Cardiac septum (tissue), 1 donor: ENCODE measurements at regions not wholly inside any gene's neighbourhood (a gene's known extent, or its start where the extent isn't known, plus 50 kb on each side); places are given as distances from the start of the nearest gene placed in this dataset.
A peak's percentile ranks its signal among the peaks of the same experiment; 100 is the strongest.

Experiments
- DNase-seq: peaks from one replicate; pipeline ENCODE4 v3.0.0-alpha.2; 2020; ENCODE audit warnings: low spot score
- intact Hi-C: fragments of 100-400 bp; cut with DNase I; formaldehyde crosslinking; loops from one replicate; pipeline ENCODE4 v1.14.0; 2022
- donor health status: DM: no; HTN: no; CAD: no.

- DNase-seq: peak; percentile 66
- intact Hi-C loops: no loop called here
These were observed 169.1 kb upstream of the PMEPA1 start for GRCh38 chr20:57878786-57879424.

DNA sequence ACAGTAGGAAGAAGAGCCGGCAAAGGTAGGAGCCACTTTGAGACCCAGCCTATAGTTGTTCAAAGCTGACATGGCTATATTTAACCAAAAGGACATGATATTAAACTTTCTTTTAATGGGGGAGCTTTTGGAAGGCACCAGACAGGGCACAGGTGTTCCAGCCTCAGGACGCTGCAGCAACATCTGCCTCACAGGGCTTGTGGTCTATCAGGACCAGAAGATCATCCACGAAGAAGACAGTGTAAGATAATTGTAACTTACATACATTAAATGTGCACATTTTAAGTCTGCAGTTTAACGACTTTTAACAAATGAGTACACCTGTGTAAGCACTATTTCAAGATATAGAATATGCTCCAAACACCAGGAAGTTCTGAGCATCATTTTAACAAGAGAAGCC lies 168.2 kb upstream of the PMEPA1 start:
- intact Hi-C loops: no loop called here

GRCh38 chr20:57877131-57877824 lies 167.5 kb upstream of the PMEPA1 start:
- DNase-seq: peak; percentile 54
- intact Hi-C loops: no loop called here

More for the DNA sequence above, 168.2 kb upstream of the PMEPA1 start:
- no peak for DNase-seq

DNA sequence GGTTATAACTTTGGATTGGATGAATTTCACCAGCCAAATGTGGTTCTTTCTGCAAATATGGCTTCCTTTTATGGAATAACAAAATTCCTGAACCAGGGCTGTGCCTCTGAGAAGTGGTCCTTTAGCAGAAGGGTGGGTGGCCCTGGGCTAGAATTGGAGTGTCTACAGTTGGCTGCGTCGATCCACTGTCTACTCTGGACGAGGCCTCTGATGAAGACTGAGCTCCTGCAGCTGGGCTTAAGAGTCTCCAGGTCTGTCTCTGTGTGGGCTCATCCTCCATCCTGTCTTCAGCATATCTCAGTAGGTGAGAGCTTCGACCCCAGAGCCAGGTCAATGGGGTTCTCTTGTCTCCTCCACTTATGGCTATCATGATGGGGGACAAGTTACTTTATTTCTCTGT lies 166.3 kb upstream of the PMEPA1 start:
- intact Hi-C loops: no loop called here

DNA sequence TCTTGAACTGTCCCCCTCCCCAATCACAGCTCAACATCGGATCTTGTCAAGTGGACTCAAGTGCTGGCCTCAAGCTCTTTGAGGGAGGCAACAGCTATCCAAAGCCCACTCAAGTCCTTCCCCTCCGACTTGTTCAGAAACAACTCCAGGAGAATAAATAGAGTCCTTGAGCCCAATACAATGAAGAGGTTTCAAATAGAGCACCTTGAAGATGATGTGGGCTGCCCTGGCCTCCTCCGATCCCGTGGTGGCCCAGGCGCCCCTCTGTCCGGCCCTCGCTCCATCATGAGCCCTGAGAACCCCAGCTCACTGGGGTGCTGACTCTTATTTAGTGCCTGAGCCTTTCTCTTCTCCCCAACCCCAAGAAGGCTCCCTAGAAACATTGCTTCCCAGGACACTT lies 164.3 kb upstream of the PMEPA1 start:
- intact Hi-C loops: no loop called here
- DNase-seq: peak; percentile 2

More for the DNA sequence above, 166.3 kb upstream of the PMEPA1 start:
- DNase-seq: peak; percentile 41

DNA sequence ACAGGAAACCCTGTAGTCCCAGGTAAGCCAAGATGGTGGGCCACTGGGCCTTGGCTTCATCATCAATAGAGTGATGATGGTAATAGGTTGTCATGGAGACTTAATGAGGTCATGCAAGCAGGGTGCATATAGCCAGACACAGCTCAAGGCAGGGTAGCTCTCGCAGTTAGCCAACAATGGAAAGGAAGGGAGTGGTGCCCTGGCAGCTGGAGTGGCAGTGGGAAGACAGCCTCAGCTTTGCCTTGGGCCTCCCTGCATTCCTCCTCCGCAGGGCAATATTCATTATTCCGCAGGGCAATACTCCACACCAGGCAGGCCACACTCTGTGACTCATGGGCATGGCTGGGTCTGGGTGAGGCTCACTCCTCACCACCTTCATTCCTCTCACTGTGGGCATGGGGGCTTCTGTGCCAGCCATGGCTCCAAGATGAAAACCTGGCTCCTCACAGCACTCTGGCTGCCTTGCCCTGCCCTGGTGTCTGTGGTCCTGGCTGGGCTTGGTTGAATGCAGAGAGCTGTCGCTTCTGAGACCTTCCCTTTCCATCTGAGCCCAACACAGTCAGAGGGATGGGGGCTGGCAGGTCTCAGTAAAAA lies 163.1 kb upstream of the PMEPA1 start:
- DNase-seq: peak; percentile 51
- intact Hi-C loops: no loop called here

DNA sequence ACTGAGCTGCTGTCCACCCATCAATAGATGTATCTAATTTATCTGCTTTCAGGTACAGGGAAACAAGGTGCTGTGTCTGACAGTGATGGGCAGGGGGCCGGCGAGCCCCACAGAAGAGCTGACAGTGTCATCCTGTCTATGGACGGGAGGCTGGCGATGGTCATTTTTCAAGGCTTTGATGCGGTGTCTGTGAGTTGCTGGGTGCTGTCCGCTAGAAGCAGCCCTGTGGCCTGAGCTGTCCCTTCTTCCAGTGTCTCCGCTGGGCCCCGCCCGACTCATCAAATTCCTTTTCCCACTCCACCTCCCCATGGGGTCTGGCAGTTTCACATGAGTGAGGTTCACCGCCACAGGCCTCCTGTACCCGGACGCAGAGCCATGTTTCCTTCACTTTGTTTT lies 161.4 kb upstream of the PMEPA1 start:
- intact Hi-C loops: no loop called here

DNA sequence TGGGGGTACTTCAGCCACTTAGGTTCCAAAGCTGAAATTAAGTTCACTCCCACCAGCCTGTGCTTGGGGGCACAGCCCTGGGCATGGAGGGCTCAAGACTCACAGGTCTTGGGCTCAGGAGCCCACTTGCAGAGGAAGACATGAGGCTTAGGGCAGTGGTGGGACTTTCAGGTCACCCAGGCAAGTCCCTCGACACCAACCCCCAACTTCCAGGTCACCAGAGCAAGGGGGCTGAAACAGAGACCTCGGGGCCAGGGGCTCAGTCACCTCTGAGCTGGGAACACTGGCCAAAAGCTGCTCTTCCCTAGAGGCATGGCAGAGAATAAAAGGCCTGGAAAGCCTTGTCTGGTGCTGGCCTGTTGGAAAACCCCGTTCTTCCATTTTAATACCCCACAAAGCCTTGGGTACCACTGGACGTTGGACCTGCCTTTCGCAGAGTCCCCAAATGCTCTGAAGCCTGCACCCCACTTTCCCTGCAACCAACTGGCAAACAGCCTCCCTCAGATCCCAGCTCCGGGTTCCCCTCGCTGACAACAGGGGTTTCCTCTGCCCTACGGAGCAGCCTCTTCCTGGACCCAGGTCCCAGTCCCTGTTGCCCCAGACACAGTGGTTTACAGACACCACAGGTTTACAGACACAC lies 160.9 kb upstream of the PMEPA1 start:
- intact Hi-C loops: no loop called here
- peak; percentile 41 for DNase-seq

More for the DNA sequence above, 161.4 kb upstream of the PMEPA1 start:
- peak; percentile 76 for DNase-seq

DNA sequence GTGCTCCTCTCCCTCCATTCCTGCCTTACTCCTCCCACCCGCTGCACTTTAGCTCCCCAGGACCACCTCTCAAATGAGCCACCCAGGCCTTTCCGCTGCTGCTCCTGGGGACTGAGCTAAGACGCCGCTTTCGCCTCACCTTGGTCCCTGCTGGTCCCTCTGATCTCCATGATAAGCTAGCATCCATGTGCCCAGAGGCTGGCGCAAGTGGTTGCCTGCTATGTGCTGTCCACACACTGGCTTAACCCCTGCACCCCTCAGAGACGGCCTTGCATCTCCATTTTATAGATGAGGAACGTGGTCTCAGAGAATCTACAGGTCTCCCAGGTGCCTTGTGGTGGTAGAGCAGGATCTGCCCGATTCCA lies 160.1 kb upstream of the PMEPA1 start:
- intact Hi-C loops: no loop called here
- peak; percentile 51 for DNase-seq

GRCh38 chr20:57869291-57869950 lies 159.6 kb upstream of the PMEPA1 start:
- intact Hi-C loops: no loop called here
- peak; percentile 41 for DNase-seq

DNA sequence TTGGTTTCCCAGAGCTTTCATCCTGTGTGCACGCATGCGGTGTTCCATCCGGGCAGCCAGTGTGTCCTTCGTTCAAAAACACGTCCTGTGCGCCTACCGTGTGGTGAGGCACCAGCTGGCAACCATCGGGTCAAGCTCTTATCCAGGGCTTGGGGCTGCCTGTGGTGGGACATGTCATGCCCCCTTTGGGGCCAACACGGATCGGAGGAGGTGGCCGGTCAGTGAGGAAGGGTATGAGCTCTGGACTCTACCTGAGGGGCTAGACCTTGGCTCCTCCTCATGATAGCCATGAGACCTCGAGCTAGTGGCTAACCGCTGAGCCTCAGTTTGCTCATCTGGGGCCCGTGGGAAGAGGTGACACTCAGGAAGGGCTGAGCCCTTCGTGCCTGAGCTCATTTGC lies 158.5 kb upstream of the PMEPA1 start:
- peak; percentile 55 for DNase-seq
- intact Hi-C loops: no loop called here

DNA sequence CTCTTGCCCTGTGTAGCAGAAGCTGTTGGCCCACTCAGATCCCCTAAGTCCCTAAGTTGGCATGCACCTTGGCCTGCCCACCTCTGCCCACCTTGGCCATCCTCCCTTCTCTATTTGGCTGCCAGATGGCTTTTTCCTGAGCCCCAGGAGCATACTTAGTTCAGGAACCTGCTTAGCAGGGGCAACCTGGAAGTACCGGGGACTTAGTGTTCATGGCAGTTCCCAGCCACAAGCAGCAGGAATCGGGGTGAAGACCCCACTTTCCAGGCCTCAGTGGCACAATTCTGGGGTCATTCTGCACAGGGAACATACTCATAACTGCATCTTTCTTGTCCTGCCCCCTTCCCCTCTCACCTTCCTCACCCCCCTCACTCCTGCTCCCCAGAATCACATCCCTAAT lies 158.0 kb upstream of the PMEPA1 start:
- intact Hi-C loops: no loop called here
- DNase-seq: peak; percentile 20

GRCh38 chr20:57867181-57867803 lies 157.5 kb upstream of the PMEPA1 start:
- DNase-seq: peak; percentile 5
- intact Hi-C loops: no loop called here

DNA sequence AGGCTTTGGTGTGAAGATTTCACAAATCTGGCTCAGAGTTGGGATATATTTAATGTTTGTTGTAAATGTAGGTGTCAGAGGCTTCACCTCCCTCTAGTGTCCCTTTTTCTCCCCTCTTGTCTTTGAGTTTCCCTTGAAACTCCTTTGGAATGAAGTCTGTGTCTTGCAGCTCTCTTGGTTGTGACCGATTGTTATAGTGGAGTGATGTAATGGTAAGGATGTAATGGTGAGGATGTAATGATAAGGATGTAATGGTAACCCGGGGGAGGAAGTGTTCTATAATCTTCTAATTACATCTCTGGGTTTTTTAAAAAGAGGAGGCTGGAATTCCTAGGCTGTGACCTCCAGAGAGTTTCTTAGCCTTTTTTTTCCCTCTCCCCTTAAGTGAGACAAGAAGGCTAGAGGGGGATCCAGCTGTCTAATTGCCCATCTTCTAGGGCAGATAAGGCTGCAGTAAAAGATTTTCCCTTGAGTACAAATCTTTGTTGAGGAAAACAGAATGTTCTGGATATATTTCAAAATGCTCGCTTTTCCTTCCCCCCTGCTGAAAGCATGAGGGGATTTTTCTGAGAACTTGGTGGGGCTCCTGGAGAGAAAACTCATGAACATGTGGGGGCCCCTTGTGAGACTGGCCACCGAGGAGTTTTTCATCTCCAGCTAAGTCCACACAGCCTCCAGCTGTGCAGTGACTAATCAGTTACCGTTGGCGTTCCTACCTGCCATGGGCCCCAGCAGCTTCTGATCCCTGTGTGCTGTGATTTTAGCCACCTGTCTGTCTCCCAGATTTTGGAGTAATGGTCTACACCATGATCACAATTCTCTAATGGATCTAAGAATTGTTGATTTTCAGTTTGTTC lies 156.7 kb upstream of the PMEPA1 start:
- no peak for DNase-seq
- intact Hi-C loops: no loop called here

DNA sequence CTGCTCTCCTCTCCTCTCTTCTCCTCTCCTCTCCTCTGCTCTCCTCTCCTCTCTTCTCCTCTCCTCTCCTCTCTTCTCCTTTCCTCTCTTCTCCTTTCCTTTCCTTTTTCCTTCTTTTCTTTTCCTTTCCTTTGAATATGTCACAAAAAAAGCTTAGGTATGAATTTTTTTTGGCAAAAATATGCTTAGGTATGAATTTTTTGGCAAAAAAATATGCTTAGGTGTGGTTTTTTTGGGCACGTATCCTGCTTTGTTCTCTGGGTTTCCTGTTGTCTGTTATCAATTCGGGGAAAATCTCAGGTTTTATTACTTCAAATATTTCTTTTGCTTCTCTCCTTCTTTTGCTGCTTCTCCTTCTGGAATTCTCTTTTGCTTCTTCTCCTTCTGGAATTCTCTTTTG lies 155.5 kb upstream of the PMEPA1 start:
- no peak for DNase-seq
- intact Hi-C loops: no loop called here

DNA sequence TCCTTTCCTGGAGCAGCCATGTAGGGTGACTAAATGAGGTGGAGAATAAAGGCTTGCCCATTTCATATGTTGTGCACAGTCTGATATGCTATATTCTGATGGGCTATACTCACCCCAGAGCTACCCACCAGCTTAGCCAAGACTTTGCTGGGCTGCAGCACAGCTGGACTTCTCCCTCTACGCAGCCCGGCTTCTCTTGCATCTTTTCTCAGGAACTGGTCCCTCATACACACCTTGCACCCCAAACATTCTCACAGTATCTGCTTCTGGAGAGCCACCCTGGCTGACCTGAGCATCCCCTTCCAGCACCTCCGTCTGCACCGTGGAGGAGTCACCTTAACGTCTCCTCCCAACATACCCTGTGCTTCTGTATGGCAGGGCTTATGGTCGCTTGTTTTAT lies 150.8 kb upstream of the PMEPA1 start:
- DNase-seq: no peak
- intact Hi-C loops: no loop called here

- intact Hi-C loops: no loop called here
- DNase-seq: no peak
These were observed 148.2 kb upstream of the PMEPA1 start for GRCh38 chr20:57857969-57858368.

- no peak for DNase-seq
These were observed 147.3 kb upstream of the PMEPA1 start for GRCh38 chr20:57857118-57857517.

DNA sequence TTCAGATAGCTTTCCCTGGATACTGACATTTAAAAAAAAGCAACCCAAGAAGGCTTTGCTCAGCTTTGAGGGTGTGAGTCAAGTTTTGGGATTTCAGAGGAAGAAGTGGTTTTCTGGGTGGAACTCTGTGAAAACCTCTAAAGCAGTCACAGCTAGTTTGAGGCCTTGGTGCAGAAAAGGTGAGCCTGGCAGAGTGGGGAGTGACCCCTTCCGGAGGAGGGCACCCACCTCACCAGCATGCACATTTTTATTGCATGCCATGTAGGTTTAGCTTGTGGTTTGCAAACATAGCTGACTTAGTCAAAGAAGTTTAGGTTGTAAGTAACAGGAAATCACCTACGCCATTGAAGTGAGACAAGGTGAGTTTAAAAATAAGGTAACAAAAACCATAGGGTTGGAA lies 146.8 kb upstream of the PMEPA1 start:
- intact Hi-C loops: no loop called here
- DNase-seq: peak; percentile 56

More at GRCh38 chr20:57857118-57857517, 147.3 kb upstream of the PMEPA1 start:
- intact Hi-C loops: no loop called here
